Ovary (tissue), 7 donors: ENCODE measurements at regions not wholly inside any gene's neighbourhood (a gene's known extent, or its start where the extent isn't known, plus 50 kb on each side); places are given as distances from the start of the nearest gene placed in this dataset.

Experiments used
- DNase-seq, 5 donors: peaks; one replicate each; pipeline ENCODE4 v3.0.0-alpha.2; 2019 to 2020
- H3K27ac ChIP-seq, 2 donors: fragments of 200-600 bp; one replicate each; pipeline versions ENCODE4 v1.5.1 to v1.8.0; 2019 to 2022
- H3K27me3 ChIP-seq: fragments of 200-600 bp; one replicate; pipeline ENCODE4 v1.8.0; 2022
- H3K36me3 ChIP-seq: fragments of 200-600 bp; sonication (generic); one replicate; pipeline ENCODE4 v1.5.1; 2019
- H3K4me1 ChIP-seq: one replicate; pipeline ENCODE4 v1.8.1; 2013; ENCODE audit warnings: mild to moderate bottlenecking, moderate library complexity; ENCODE audit not compliant: insufficient read depth
- H3K4me3 ChIP-seq: fragments of 200-600 bp; sonication (generic); one replicate; pipeline ENCODE4 v1.5.1; 2017
- H3K9me3 ChIP-seq, 2 donors: fragments of 200-600 bp in 1 of 2; sonication (generic) in 1 of 2; one replicate each; pipeline versions ENCODE4 v1.5.1 to v1.8.1; 2013 to 2019; ENCODE audit warnings: mild to moderate bottlenecking in 1 of 2, moderate library complexity in 1 of 2
- CTCF ChIP-seq, 3 donors: fragments of 450-650 bp in 2 of 3; fragments of 200-600 bp in 1 of 3; IDR thresholded peaks; one replicate each; pipeline versions ENCODE4 v1.5.1 to v1.8.0; 2016 to 2022; ENCODE audit warnings: antibody characterized with exemption in 3 of 3, mild to moderate bottlenecking in 1 of 3
- EP300 ChIP-seq: sonication (generic); formaldehyde crosslinking; IDR thresholded peaks from one replicate; pipeline ENCODE4 v1.6.1; 2017; ENCODE audit warnings: antibody characterized with exemption
- POLR2A ChIP-seq: fragments of 450-650 bp; IDR thresholded peaks from one replicate; pipeline ENCODE4 v1.6.1; 2017; ENCODE audit warnings: antibody characterized with exemption, mild to moderate bottlenecking, moderate library complexity
- WGBS, 3 donors: extraction: QIAGEN DNeasy Blood & Tissue Kit in 1 of 3; methylation state at CpG; one replicate each; pipeline versions ENCODE4 v1.1.5 to v1.1.7; 2013 to 2017; 5-methylcytosine and 5-hydroxymethylcytosine counted together
- intact Hi-C, 4 donors: fragments of 100-400 bp; cut with DNase I; formaldehyde crosslinking; loops; one replicate each; pipeline versions ENCODE4 v1.11.0 to v1.15.1; 2022 to 2023
- donor health status: DM: no; HTN: no; CAD: no; lungs with moderate emphysema.
- donor health status: DM: no; HTN: no; CAD: no.
- donor health status: Bipolar disorder and iron deficiency.
- donor health status: DM: no; HTN: no; CAD: no.
- donor health status: DM: yes; HTN: yes; CAD: no.

- TF ChIP-seq EP300 (no peak), POLR2A (no peak), CTCF (IDR thresholded peaks at IDR 0.05) (no peak)
- no peaks in the 10 kb centered on the region for H3K36me3 ChIP-seq
- H3K27me3 ChIP-seq, result no peaks in the 10 kb centered on the region
- WGBS, 3 donors, result 94 to 100% (median 96%) methylated on average over 1 of the region's 1 CpG
- H3K4me3 ChIP-seq, result no peak overlapping the region
- H3K9me3 ChIP-seq, result no peaks in the 10 kb centered on the region
- H3K27ac ChIP-seq, result no peak overlapping the region
- intact Hi-C loops, result no loop called here
- DNase-seq, result no peak
- no peaks in the 10 kb centered on the region for H3K4me1 ChIP-seq
These were observed 1556.8 kb downstream of the EFNA5 start for GRCh38 chr5:106113922-106114321.

GRCh38 chr5:106106384-106106783 lies 1564.4 kb downstream of the EFNA5 start:
- Histone ChIP-seq H3K27me3 (no peaks in the 10 kb centered on the region), H3K27ac (no peak overlapping the region), H3K9me3 (no peaks in the 10 kb centered on the region), H3K36me3 (no peaks in the 10 kb centered on the region), H3K4me1 (no peaks in the 10 kb centered on the region), H3K4me3 (no peak overlapping the region)
- WGBS, 3 donors, result 9 to 25% (median 18%) methylated on average over 2 of the region's 2 CpGs
- DNase-seq, result no peak
- intact Hi-C loops, result no loop called here
- TF ChIP-seq EP300, result no peak
- TF ChIP-seq POLR2A, result no peak
- no peak for TF ChIP-seq CTCF (IDR thresholded peaks at IDR 0.05)

- no peaks in the 10 kb centered on the region for H3K9me3 ChIP-seq
- no peak overlapping the region for H3K4me3 ChIP-seq
- H3K4me1 ChIP-seq, result no peaks in the 10 kb centered on the region
- no peak for DNase-seq
- no peaks in the 10 kb centered on the region for H3K36me3 ChIP-seq
- intact Hi-C loops, result no loop called here
- 22 to 32% (median 24%) methylated on average over 1 of the region's 1 CpG for WGBS, 3 donors
- H3K27ac ChIP-seq, result no peak overlapping the region
- TF ChIP-seq POLR2A (no peak), CTCF (IDR thresholded peaks at IDR 0.05) (no peak), EP300 (no peak)
- H3K27me3 ChIP-seq, result no peaks in the 10 kb centered on the region
These were observed 1573.4 kb downstream of the EFNA5 start for GRCh38 chr5:106097340-106097739.

GRCh38 chr5:106094839-106095238 lies 1575.9 kb downstream of the EFNA5 start:
- Histone ChIP-seq H3K4me1 (no peaks in the 10 kb centered on the region), H3K27ac (no peak overlapping the region), H3K27me3 (no peaks in the 10 kb centered on the region), H3K36me3 (no peaks in the 10 kb centered on the region), H3K9me3 (no peaks in the 10 kb centered on the region), H3K4me3 (no peak overlapping the region)
- no peak for DNase-seq
- TF ChIP-seq CTCF (IDR thresholded peaks at IDR 0.05) (no peak), POLR2A (no peak), EP300 (no peak)
- intact Hi-C loops, result no loop called here

- Histone ChIP-seq H3K4me1 (no peaks in the 10 kb centered on the region), H3K9me3 (no peaks in the 10 kb centered on the region), H3K27ac (no peak overlapping the region), H3K4me3 (no peak overlapping the region), H3K36me3 (no peaks in the 10 kb centered on the region), H3K27me3 (no peaks in the 10 kb centered on the region)
- WGBS, 3 donors, result 74 to 76% (median 75%) methylated on average over 4 of the region's 4 CpGs
- no peak for DNase-seq
- TF ChIP-seq EP300 (no peak), POLR2A (no peak), CTCF (IDR thresholded peaks at IDR 0.05) (no peak)
- intact Hi-C loops, result no loop called here
These were observed 1576.5 kb downstream of the EFNA5 start for GRCh38 chr5:106094204-106094607.
